Liver (tissue), 8 donors: ENCODE measurements at regions not wholly inside any gene's neighbourhood (a gene's known extent, or its start where the extent isn't known, plus 50 kb on each side); places are given as distances from the start of the nearest gene placed in this dataset.

ENCODE experiments used
- DNase-seq: peaks from one replicate; pipeline ENCODE4 v3.0.0-alpha.2; 2017; ENCODE audit warnings: low spot score
- H3K27ac ChIP-seq, 2 donors: one replicate each; pipeline ENCODE4 v1.7.0; 2013; ENCODE audit warnings: inconsistent platforms in 2 of 2, low read length in 2 of 2, control low read depth in 1 of 2, low read depth in 1 of 2, mild to moderate bottlenecking in 1 of 2
- H3K27me3 ChIP-seq, 4 donors: one replicate each; pipeline versions ENCODE4 v1.6.1 to v1.7.0; 2013; ENCODE audit warnings: low read length in 3 of 4, inconsistent platforms in 1 of 4, mild to moderate bottlenecking in 1 of 4, moderate library complexity in 1 of 4; ENCODE audit not compliant: control insufficient read depth in 4 of 4, insufficient read depth in 4 of 4
- H3K36me3 ChIP-seq, 4 donors: one replicate each; pipeline versions ENCODE4 v1.6.1 to v1.7.0; 2013; ENCODE audit warnings: low read length in 3 of 4, mild to moderate bottlenecking in 3 of 4, low read depth in 1 of 4, moderate library complexity in 1 of 4; ENCODE audit not compliant: control insufficient read depth in 4 of 4, insufficient read depth in 3 of 4
- H3K4me1 ChIP-seq, 4 donors: one replicate each; pipeline versions ENCODE4 v1.6.1 to v1.7.0; 2013; ENCODE audit warnings: low read length in 3 of 4, mild to moderate bottlenecking in 3 of 4, moderate library complexity in 1 of 4; ENCODE audit not compliant: control insufficient read depth in 4 of 4, insufficient read depth in 4 of 4
- H3K4me3 ChIP-seq, 3 donors: one replicate each; pipeline versions ENCODE4 v1.6.1 to v1.7.0; 2013; ENCODE audit warnings: low read length in 3 of 3, control low read depth in 1 of 3, low read depth in 1 of 3, mild to moderate bottlenecking in 1 of 3
- H3K9ac ChIP-seq, 2 donors: one replicate each; pipeline ENCODE4 v1.7.0; 2013; ENCODE audit warnings: low read length in 2 of 2, mild to moderate bottlenecking in 2 of 2, moderate library complexity in 2 of 2, control low read depth in 1 of 2, low read depth in 1 of 2
- H3K9me3 ChIP-seq, 4 donors: one replicate each; pipeline versions ENCODE4 v1.6.1 to v1.7.0; 2013; ENCODE audit warnings: low read length in 3 of 4; ENCODE audit not compliant: control insufficient read depth in 4 of 4
- ATF3 ChIP-seq: IDR thresholded peaks from 2 replicates; pipeline ENCODE4 v1.6.1; 2016; ENCODE audit warnings: antibody characterized with exemption
- CTCF ChIP-seq: fragments of 150-350 bp; IDR thresholded peaks from 2 replicates; pipeline ENCODE4 v1.5.1; 2017; ENCODE audit warnings: improper control_type of control experiment, low read depth, low read length; ENCODE audit not compliant: missing input control
- EGR1 ChIP-seq, 2 donors: IDR thresholded peaks; 2 replicates each; pipeline ENCODE4 v1.6.1; 2016 to 2018; ENCODE audit warnings: antibody characterized with exemption in 2 of 2, low read depth in 2 of 2
- FOXA2 ChIP-seq: IDR thresholded peaks from 2 replicates; pipeline ENCODE4 v1.6.1; 2016; ENCODE audit warnings: antibody characterized with exemption
- GABPA ChIP-seq, 2 donors: IDR thresholded peaks in 1 of 2; conservative IDR thresholded peaks in 1 of 2; 2 replicates each; pipeline ENCODE4 v1.6.1; 2016; ENCODE audit warnings: antibody characterized with exemption in 2 of 2, mild to moderate bottlenecking in 1 of 2, moderate library complexity in 1 of 2
- HNF4A ChIP-seq, 2 donors: conservative IDR thresholded peaks; 2 replicates each; pipeline ENCODE4 v1.6.1; 2016; ENCODE audit warnings: antibody characterized with exemption in 2 of 2, mild to moderate bottlenecking in 2 of 2
- HNF4G ChIP-seq: IDR thresholded peaks from 2 replicates; pipeline ENCODE4 v1.6.1; 2016; ENCODE audit warnings: antibody characterized with exemption
- JUND ChIP-seq, 2 donors: IDR thresholded peaks; 2 replicates each; pipeline ENCODE4 v1.6.1; 2016; ENCODE audit warnings: antibody characterized with exemption in 2 of 2
- MAX ChIP-seq: IDR thresholded peaks from 2 replicates; pipeline ENCODE4 v1.6.1; 2016; ENCODE audit warnings: antibody characterized with exemption
- NR2F2 ChIP-seq: IDR thresholded peaks from 2 replicates; pipeline ENCODE4 v1.6.1; 2016; ENCODE audit warnings: antibody characterized with exemption
- RAD21 ChIP-seq, 2 donors: IDR thresholded peaks; 2 replicates each; pipeline ENCODE4 v1.6.1; 2016; ENCODE audit warnings: antibody characterized with exemption in 2 of 2, mild to moderate bottlenecking in 2 of 2
- REST ChIP-seq: IDR thresholded peaks from 2 replicates; pipeline ENCODE4 v1.6.1; 2016; ENCODE audit warnings: antibody characterized with exemption, mild to moderate bottlenecking
- RXRA ChIP-seq, 2 donors: IDR thresholded peaks; 2 replicates each; pipeline ENCODE4 v1.6.1; 2017 to 2018; ENCODE audit warnings: antibody characterized with exemption in 2 of 2, mild to moderate bottlenecking in 1 of 2
- SP1 ChIP-seq: IDR thresholded peaks from 2 replicates; pipeline ENCODE4 v1.6.1; 2018; ENCODE audit warnings: antibody characterized with exemption, mild to moderate bottlenecking
- TAF1 ChIP-seq: conservative IDR thresholded peaks from 2 replicates; pipeline ENCODE4 v1.6.1; 2016; ENCODE audit warnings: antibody characterized with exemption, mild to moderate bottlenecking
- YY1 ChIP-seq: IDR thresholded peaks from 2 replicates; pipeline ENCODE4 v1.6.1; 2016; ENCODE audit warnings: antibody characterized with exemption, mild to moderate bottlenecking
- ZBTB33 ChIP-seq: IDR thresholded peaks from 2 replicates; pipeline ENCODE4 v1.6.1; 2016; ENCODE audit warnings: antibody characterized with exemption
- WGBS: extraction: QIAGEN DNeasy Blood & Tissue Kit; methylation state at CpG from one replicate; pipeline ENCODE4 v1.1.7; 2013; 5-methylcytosine and 5-hydroxymethylcytosine counted together
- donor health status: healthy.
- donor health status: healthy.
- donor health status: healthy.
- donor health status: healthy.
- donor health status: healthy.

- 26% methylated on average over 4 of the region's 4 CpGs for WGBS
- H3K9me3 ChIP-seq: peaks cover 0 to 3% (median 0%) of the 10 kb centered on the region in 4 donors
- no peak for DNase-seq
- no peak overlapping the region for H3K9ac ChIP-seq
- H3K4me1 ChIP-seq: no peaks in the 10 kb centered on the region
- TF ChIP-seq GABPA (IDR thresholded peaks at IDR 0.05 in 1 of 2, conservative IDR thresholded peaks at IDR 0.05 in 1 of 2): no peak
- TF ChIP-seq RXRA (IDR thresholded peaks at IDR 0.05): no peak
- TF ChIP-seq HNF4A (conservative IDR thresholded peaks at IDR 0.05): no peak
- TF ChIP-seq YY1: no peak
- TF ChIP-seq MAX: no peak
- no peak for TF ChIP-seq CTCF
- no peak for TF ChIP-seq REST
- no peak for TF ChIP-seq TAF1
- no peak for TF ChIP-seq NR2F2
- TF ChIP-seq ATF3: no peak
- no peak for TF ChIP-seq FOXA2
- TF ChIP-seq JUND (IDR thresholded peaks at IDR 0.05): no peak
- no peak for TF ChIP-seq SP1
- TF ChIP-seq ZBTB33: no peak
- no peak for TF ChIP-seq RAD21 (IDR thresholded peaks at IDR 0.05)
- TF ChIP-seq HNF4G: no peak
- TF ChIP-seq EGR1 (IDR thresholded peaks at IDR 0.05; ENCODE audit: low read depth in 2 of 2): no peak
- no peaks in the 10 kb centered on the region for H3K36me3 ChIP-seq
- H3K27ac ChIP-seq: no peak overlapping the region
- H3K4me3 ChIP-seq: no peak overlapping the region
- H3K27me3 ChIP-seq: peaks cover 0 to 2% (median 0%) of the 10 kb centered on the region in 4 donors
These were observed 218.7 kb downstream of the DIO2 start for GRCh38 chr14:79992407-79993198.
